Neural cell (in vitro differentiated cells): ENCODE measurements at regions not wholly inside any gene's neighbourhood (a gene's known extent, or its start where the extent isn't known, plus 50 kb on each side); places are given as distances from the start of the nearest gene placed in this dataset.

Experiments used
- H2AFZ ChIP-seq: fragments of 200-600, 300-800 bp; sonication (generic), shearing (Covaris generic); 2 replicates; pipeline ENCODE4 v1.6.0; 2014; ENCODE audit warnings: low read depth, mild to moderate bottlenecking, antibody characterized with exemption, low read length, moderate library complexity
- H3F3A ChIP-seq: fragments of 200-600 bp; shearing (Covaris generic); 2 replicates; pipeline ENCODE4 v1.6.1; 2016; ENCODE audit warnings: mild to moderate bottlenecking, moderate library complexity, mixed read lengths, antibody characterized with exemption, low read length; ENCODE audit not compliant: insufficient read depth, poor library complexity, severe bottlenecking
- H3K27ac ChIP-seq: fragments of 200-600, 300-800 bp; sonication (generic), shearing (Covaris generic); 2 replicates; pipeline ENCODE4 v1.5.1; 2014; ENCODE audit warnings: mild to moderate bottlenecking, low read length, moderate library complexity
- H3K27me3 ChIP-seq: fragments of 300-800, 200-600 bp; sonication (generic), shearing (Covaris generic); 2 replicates; pipeline ENCODE4 v1.6.0; 2014; ENCODE audit warnings: mild to moderate bottlenecking, low read depth, low read length, moderate library complexity; ENCODE audit not compliant: insufficient read depth
- H3K36me3 ChIP-seq: fragments of 300-800, 200-600 bp; sonication (generic), shearing (Covaris generic); 2 replicates; pipeline ENCODE4 v1.5.1; 2014; ENCODE audit warnings: mild to moderate bottlenecking, antibody characterized with exemption, low read length, moderate library complexity; ENCODE audit not compliant: insufficient read depth
- H3K4me2 ChIP-seq: fragments of 300-800, 200-600 bp; sonication (generic), shearing (Covaris generic); 2 replicates; pipeline ENCODE4 v1.6.0; 2014; ENCODE audit warnings: mild to moderate bottlenecking, low read length
- H3K4me3 ChIP-seq: fragments of 300-800, 200-600 bp; sonication (generic), shearing (Covaris generic); 2 replicates; pipeline ENCODE4 v1.5.1; 2014; ENCODE audit warnings: mild to moderate bottlenecking, low read length, moderate library complexity
- H3K79me2 ChIP-seq: fragments of 200-600 bp; shearing (Covaris generic); replicated peaks from 2 replicates; pipeline ENCODE4 v1.6.0; 2014; ENCODE audit warnings: mild to moderate bottlenecking, low read length, moderate library complexity; ENCODE audit not compliant: insufficient read depth
- H3K9ac ChIP-seq: fragments of 300-800, 200-600 bp; sonication (generic), shearing (Covaris generic); 2 replicates; pipeline ENCODE4 v1.6.1; 2016; ENCODE audit warnings: mild to moderate bottlenecking, low read length, mixed read lengths
- H3K9me2 ChIP-seq: fragments of 200-600 bp; shearing (Covaris generic); 2 replicates; pipeline ENCODE4 v1.6.1; 2016; ENCODE audit warnings: mild to moderate bottlenecking, low read length, mixed read lengths; ENCODE audit not compliant: insufficient read depth
- H3K9me3 ChIP-seq: fragments of 200-600, 300-800 bp; sonication (generic), shearing (Covaris generic); 2 replicates; pipeline ENCODE4 v1.6.1; 2016; ENCODE audit warnings: mild to moderate bottlenecking, mixed run types, low read length, moderate library complexity, mixed read lengths
- H4K20me1 ChIP-seq: fragments of 200-600 bp; shearing (Covaris generic); 2 replicates; pipeline ENCODE4 v1.6.1; 2016; ENCODE audit warnings: mild to moderate bottlenecking, mixed run types; ENCODE audit not compliant: insufficient read depth
- CTCF ChIP-seq: fragments of 450-650 bp; IDR thresholded peaks from 2 replicates; pipeline ENCODE4 v1.5.1; 2014; ENCODE audit warnings: antibody characterized with exemption, mild to moderate bottlenecking, moderate library complexity; ENCODE audit not compliant: poor library complexity, severe bottlenecking
- EP300 ChIP-seq: fragments of 450-650 bp; conservative IDR thresholded peaks from 2 replicates; pipeline ENCODE4 v1.6.1; 2014; ENCODE audit warnings: antibody characterized with exemption, mild to moderate bottlenecking, moderate library complexity; ENCODE audit not compliant: poor library complexity, severe bottlenecking
- EZH2 ChIP-seq: fragments of 200-600, 300-800 bp; shearing (Covaris generic), sonication (generic); IDR thresholded peaks from 2 replicates; pipeline ENCODE4 v1.6.1; 2014; ENCODE audit warnings: antibody characterized with exemption, low read length, borderline replicate concordance, mild to moderate bottlenecking; ENCODE audit not compliant: insufficient read depth, poor library complexity, severe bottlenecking
- POLR2AphosphoS5 ChIP-seq: IDR thresholded peaks from 2 replicates; pipeline ENCODE4 v1.6.1; 2012
- RAD21 ChIP-seq: fragments of 450-650 bp; conservative IDR thresholded peaks from 2 replicates; pipeline ENCODE4 v1.6.1; 2014; ENCODE audit warnings: antibody characterized with exemption, mild to moderate bottlenecking, moderate library complexity
- REST ChIP-seq: IDR thresholded peaks from 2 replicates; pipeline ENCODE4 v1.6.1; 2012; ENCODE audit warnings: borderline replicate concordance
- SMC3 ChIP-seq: fragments of 450-650 bp; conservative IDR thresholded peaks from 2 replicates; pipeline ENCODE4 v1.6.1; 2014; ENCODE audit warnings: antibody characterized with exemption, mild to moderate bottlenecking, moderate library complexity; ENCODE audit not compliant: poor library complexity
- TAF1 ChIP-seq: IDR thresholded peaks from 2 replicates; pipeline ENCODE4 v1.6.1; 2012; ENCODE audit warnings: low read depth

- Histone ChIP-seq H3K27me3 (no peaks in the 10 kb centered on the region), H3K79me2 (no peaks in the 10 kb centered on the region), H2AFZ (no peak overlapping the region), H3K4me3 (no peak overlapping the region), H3K4me2 (no peak overlapping the region), H3K9me2 (no peaks in the 10 kb centered on the region), H3K27ac (no peak overlapping the region), H3K9me3 (no peaks in the 10 kb centered on the region), H3F3A (no peaks in the 10 kb centered on the region), H3K9ac (no peak overlapping the region), H4K20me1 (no peaks in the 10 kb centered on the region), H3K36me3 (no peaks in the 10 kb centered on the region)
- TF ChIP-seq POLR2AphosphoS5 (no peak), CTCF (no peak), SMC3 (no peak), TAF1 (no peak), EZH2 (no peak)
Measured at GRCh38 chr4:32488690-32489089, 1768.5 kb downstream of the PCDH7 start.

GRCh38 chr4:32499171-32499570 lies 1779.0 kb downstream of the PCDH7 start:
- H3K4me2 ChIP-seq, result no peak overlapping the region
- no peaks in the 10 kb centered on the region for H3F3A ChIP-seq
- H4K20me1 ChIP-seq, result no peaks in the 10 kb centered on the region
- H3K4me3 ChIP-seq, result no peak overlapping the region
- no peak for TF ChIP-seq EZH2
- no peak for TF ChIP-seq TAF1
- TF ChIP-seq POLR2AphosphoS5, result no peak
- no peak overlapping the region for H3K27ac ChIP-seq
- H3K9ac ChIP-seq, result no peak overlapping the region
- H2AFZ ChIP-seq, result no peak overlapping the region
- H3K9me3 ChIP-seq, result no peaks in the 10 kb centered on the region
- H3K79me2 ChIP-seq, result no peaks in the 10 kb centered on the region
- no peaks in the 10 kb centered on the region for H3K36me3 ChIP-seq
- no peaks in the 10 kb centered on the region for H3K9me2 ChIP-seq
- no peaks in the 10 kb centered on the region for H3K27me3 ChIP-seq

- H3K27me3 ChIP-seq, result no peaks in the 10 kb centered on the region
- no peak overlapping the region for H3K4me2 ChIP-seq
- no peak overlapping the region for H2AFZ ChIP-seq
- no peak overlapping the region for H3K4me3 ChIP-seq
- H3F3A ChIP-seq, result no peaks in the 10 kb centered on the region
- TF ChIP-seq REST, result no peak
- no peak for TF ChIP-seq EZH2
- TF ChIP-seq EP300, result no peak
- TF ChIP-seq RAD21, result no peak
- no peak for TF ChIP-seq SMC3
- no peak for TF ChIP-seq POLR2AphosphoS5
- no peak for TF ChIP-seq TAF1
- TF ChIP-seq CTCF, result no peak
- H3K9ac ChIP-seq, result no peak overlapping the region
- no peaks in the 10 kb centered on the region for H3K36me3 ChIP-seq
- H4K20me1 ChIP-seq, result no peaks in the 10 kb centered on the region
- no peaks in the 10 kb centered on the region for H3K9me3 ChIP-seq
- no peaks in the 10 kb centered on the region for H3K9me2 ChIP-seq
- no peak overlapping the region for H3K27ac ChIP-seq
- no peaks in the 10 kb centered on the region for H3K79me2 ChIP-seq
Measured at GRCh38 chr4:32503241-32503640, 1783.1 kb downstream of the PCDH7 start.
